ENCODE measurements at regions not wholly inside any gene's neighbourhood (a gene's known extent, or its start where the extent isn't known, plus 50 kb on each side); places are given as distances from the start of the nearest gene placed in this dataset.

GRCh38 chr18:46387441-46388131 lies 269.4 kb downstream of the LOXHD1 start:
- DNase-seq (ENCODE audit: low spot score) (no peak), ATAC-seq (peak; percentile 23)
- intact Hi-C loops (cut with DNase I), result no loop called here

- intact Hi-C loops (cut with DNase I), result no loop called here
- no peak for ATAC-seq
- no peak for DNase-seq (ENCODE audit: low spot score)
Measured at GRCh38 chr18:46388286-46388685, 268.7 kb downstream of the LOXHD1 start.

GRCh38 chr18:46392576-46392975 lies 264.4 kb downstream of the LOXHD1 start:
- intact Hi-C loops (cut with DNase I), result no loop called here
- ATAC-seq, result no peak
- DNase-seq (ENCODE audit: low spot score), result no peak

- no peak for DNase-seq (ENCODE audit: low spot score)
- intact Hi-C loops (cut with DNase I), result no loop called here
- ATAC-seq, result no peak
Measured at GRCh38 chr18:46393230-46393629, 263.8 kb downstream of the LOXHD1 start.

- ATAC-seq, result no peak
- intact Hi-C loops (cut with DNase I), result no loop called here
- DNase-seq (ENCODE audit: low spot score), result no peak
Measured at GRCh38 chr18:46393961-46394360, 263.1 kb downstream of the LOXHD1 start.

GRCh38 chr18:46395795-46396194 lies 261.2 kb downstream of the LOXHD1 start:
- DNase-seq (ENCODE audit: low spot score) (no peak), ATAC-seq (no peak)
- intact Hi-C loops (cut with DNase I), result no loop called here

GRCh38 chr18:46397174-46397573 lies 259.8 kb downstream of the LOXHD1 start:
- no peak for ATAC-seq
- DNase-seq (ENCODE audit: low spot score), result no peak
- intact Hi-C loops (cut with DNase I), result no loop called here

GRCh38 chr18:46398005-46398404 lies 259.0 kb downstream of the LOXHD1 start:
- ATAC-seq (no peak), DNase-seq (ENCODE audit: low spot score) (no peak)
- intact Hi-C loops (cut with DNase I), result no loop called here

- ATAC-seq (no peak), DNase-seq (ENCODE audit: low spot score) (no peak)
- intact Hi-C loops (cut with DNase I), result no loop called here
Measured at GRCh38 chr18:46398625-46399024, 258.4 kb downstream of the LOXHD1 start.

GRCh38 chr18:46399303-46399702 lies 257.7 kb downstream of the LOXHD1 start:
- ATAC-seq (no peak), DNase-seq (ENCODE audit: low spot score) (no peak)
- intact Hi-C loops (cut with DNase I), result no loop called here

GRCh38 chr18:46400449-46400848 lies 256.6 kb downstream of the LOXHD1 start:
- DNase-seq (ENCODE audit: low spot score) (no peak), ATAC-seq (no peak)
- intact Hi-C loops (cut with DNase I), result no loop called here

- intact Hi-C loops (cut with DNase I), result no loop called here
- ATAC-seq (no peak), DNase-seq (ENCODE audit: low spot score) (no peak)
Measured at GRCh38 chr18:46401486-46402070, 255.4 kb downstream of the LOXHD1 start.

- intact Hi-C loops (cut with DNase I), result no loop called here
- ATAC-seq, result no peak
- no peak for DNase-seq (ENCODE audit: low spot score)
Measured at GRCh38 chr18:46402396-46402795, 254.6 kb downstream of the LOXHD1 start.

- ATAC-seq (no peak), DNase-seq (ENCODE audit: low spot score) (no peak)
- intact Hi-C loops (cut with DNase I), result no loop called here
Measured at GRCh38 chr18:46402945-46403344, 254.1 kb downstream of the LOXHD1 start.

- DNase-seq (ENCODE audit: low spot score), result no peak
- ATAC-seq, result no peak
- intact Hi-C loops (cut with DNase I), result no loop called here
Measured at GRCh38 chr18:46405832-46406538, 251.0 kb downstream of the LOXHD1 start.

- no peak for ATAC-seq
- DNase-seq (ENCODE audit: low spot score), result no peak
- intact Hi-C loops (cut with DNase I), result no loop called here
Measured at GRCh38 chr18:46406539-46406932, 250.5 kb downstream of the LOXHD1 start.

GRCh38 chr18:46407486-46408166 lies 249.4 kb downstream of the LOXHD1 start:
- DNase-seq (ENCODE audit: low spot score) (no peak), ATAC-seq (no peak)

GRCh38 chr18:46408334-46408987 lies 248.6 kb downstream of the LOXHD1 start:
- no peak for DNase-seq (ENCODE audit: low spot score)

More at GRCh38 chr18:46407486-46408166, 249.4 kb downstream of the LOXHD1 start:
- intact Hi-C loops (cut with DNase I), result no loop called here

GRCh38 chr18:46411191-46411828 lies 245.7 kb downstream of the LOXHD1 start:
- intact Hi-C loops (cut with DNase I), result no loop called here
- ATAC-seq, result no peak
- no peak for DNase-seq (ENCODE audit: low spot score)

More at GRCh38 chr18:46408334-46408987, 248.6 kb downstream of the LOXHD1 start:
- intact Hi-C loops (cut with DNase I), result no loop called here
- no peak for ATAC-seq
